CD4-positive, alpha-beta memory T cell (primary cell): ENCODE measurements at regions not wholly inside any gene's neighbourhood (a gene's known extent, or its start where the extent isn't known, plus 50 kb on each side); places are given as distances from the start of the nearest gene placed in this dataset.

ENCODE experiments used
- CTCF ChIA-PET: fragments of 350-600 bp; sonication (Branson Sonifier 250); formaldehyde crosslinking; loops from one replicate; lab custom pipeline; 2021; ENCODE audit warnings: inconsistent platforms; ENCODE audit not compliant: partially characterized antibody; lab: Charles Lee
- POLR2A ChIA-PET: fragments of 350-600 bp; sonication (Branson Sonifier 250); formaldehyde crosslinking; loops from one replicate; lab custom pipeline; 2021; ENCODE audit not compliant: partially characterized antibody; lab: Charles Lee
- DNase-seq, 5 donors: peaks; one replicate each; pipeline versions ENCODE4 v3.0.0 to v3.0.0-alpha.2; 2020 to 2022; ENCODE audit warnings: mixed read lengths in 1 of 5
- H3K27ac ChIP-seq: one replicate; pipeline ENCODE4 v1.7.0; 2013; ENCODE audit warnings: low read depth, low read length
- H3K27me3 ChIP-seq: 2 replicates; pipeline ENCODE4 v1.7.0; 2013; ENCODE audit warnings: mild to moderate bottlenecking, low read length, moderate library complexity; ENCODE audit not compliant: insufficient read depth
- H3K36me3 ChIP-seq: 2 replicates; pipeline ENCODE4 v1.7.0; 2013; ENCODE audit warnings: mild to moderate bottlenecking, low read length, moderate library complexity; ENCODE audit not compliant: insufficient read depth
- H3K4me1 ChIP-seq: 2 replicates; pipeline ENCODE4 v1.7.0; 2013; ENCODE audit warnings: mild to moderate bottlenecking, low read length, moderate library complexity; ENCODE audit not compliant: insufficient read depth
- H3K4me3 ChIP-seq, 2 donors: one replicate each; pipeline ENCODE4 v1.7.0; 2013; ENCODE audit warnings: low read length in 2 of 2, mild to moderate bottlenecking in 1 of 2
- H3K9me3 ChIP-seq, 2 donors: one replicate each; pipeline ENCODE4 v1.7.0; 2013; ENCODE audit warnings: low read length in 2 of 2, control low read depth in 1 of 2; ENCODE audit not compliant: control insufficient read depth in 1 of 2
- H3K27ac Mint-ChIP-seq, 7 donors: one replicate each; pipeline ENCODE4 v1.8.0; 2020 to 2021; ENCODE audit warnings: mixed read lengths in 7 of 7, mild to moderate bottlenecking in 6 of 7, inconsistent platforms in 3 of 7, moderate library complexity in 3 of 7
- H3K27me3 Mint-ChIP-seq, 2 donors: one replicate each; pipeline ENCODE4 v1.8.0; 2020 to 2021; ENCODE audit warnings: mixed read lengths in 2 of 2
- H3K36me3 Mint-ChIP-seq, 2 donors: one replicate each; pipeline ENCODE4 v1.8.0; 2020 to 2021; ENCODE audit warnings: mixed read lengths in 2 of 2, inconsistent platforms in 1 of 2, mild to moderate bottlenecking in 1 of 2
- H3K4me1 Mint-ChIP-seq, 4 donors: one replicate each; pipeline ENCODE4 v1.8.0; 2020 to 2021; ENCODE audit warnings: mixed read lengths in 4 of 4, mild to moderate bottlenecking in 1 of 4
- H3K4me3 Mint-ChIP-seq, 8 donors: one replicate each; pipeline ENCODE4 v1.8.0; 2020 to 2021; ENCODE audit warnings: mixed read lengths in 8 of 8, mild to moderate bottlenecking in 7 of 8, moderate library complexity in 6 of 8, inconsistent platforms in 3 of 8
- H3K9me3 Mint-ChIP-seq, 8 donors: one replicate each; pipeline ENCODE4 v1.8.0; 2020 to 2021; ENCODE audit warnings: mixed read lengths in 8 of 8, mild to moderate bottlenecking in 5 of 8, inconsistent platforms in 3 of 8, moderate library complexity in 1 of 8
- intact Hi-C: fragments of 100-400 bp; cut with micrococcal nuclease; formaldehyde crosslinking; loops from one replicate; pipeline ENCODE4 v1.15.1; 2023

GRCh38 chr4:163665521-163666331 is 171.2 kb downstream of the TMA16 start:
- Histone ChIP-seq H3K4me3 (no peak overlapping the region), H3K4me1 (peaks cover 48% of the 10 kb centered on the region), H3K36me3 (no peaks in the 10 kb centered on the region), H3K27me3 (no peaks in the 10 kb centered on the region), H3K27ac (no peak overlapping the region), H3K9me3 (no peaks in the 10 kb centered on the region)
- intact Hi-C loops: loop anchor here (5.0 kb wide), 2 partner anchors 108 to 1067 kb away; no protein-coding TSS in a partner anchor
- Mint-ChIP-seq H3K27me3 (no peaks in the 10 kb centered on the region), H3K9me3 (peaks cover 0 to 3% (median 0%) of the 10 kb centered on the region in 8 donors), H3K27ac (peak overlapping the region; percentile 19 to 91 (median 87)), H3K36me3 (peaks cover 2 to 6% of the 10 kb centered on the region in 2 donors), H3K4me3 (peak overlapping the region in 4 of 8 donors; percentile 62 to 88 (median 76)), H3K4me1 (peaks cover 41 to 62% (median 52%) of the 10 kb centered on the region in 4 donors)
- POLR2A ChIA-PET: interaction anchor here (1.0 to 1.2 kb wide), 3 partner anchors 9 to 115 kb away, joined by 3 to 5 read pairs (median 4); no protein-coding TSS in a partner anchor
- no peak for DNase-seq
- CTCF ChIA-PET: interaction anchor here (1.2 to 9.6 kb wide), 5 partner anchors 11 to 114 kb away, joined by 4 to 144 read pairs (median 8); no protein-coding TSS in a partner anchor

- Mint-ChIP-seq H3K9me3 (peaks cover 0 to 3% (median 0%) of the 10 kb centered on the region in 8 donors), H3K4me3 (peak overlapping the region; percentile 15 to 88 (median 68)), H3K27ac (peak overlapping the region; percentile 19 to 91 (median 87)), H3K27me3 (no peaks in the 10 kb centered on the region), H3K36me3 (peaks cover 2 to 6% of the 10 kb centered on the region in 2 donors), H3K4me1 (peaks cover 43 to 69% (median 57%) of the 10 kb centered on the region in 4 donors)
- Histone ChIP-seq H3K4me1 (peaks cover 53% of the 10 kb centered on the region), H3K27ac (no peak overlapping the region), H3K27me3 (no peaks in the 10 kb centered on the region), H3K9me3 (no peaks in the 10 kb centered on the region), H3K4me3 (no peak overlapping the region), H3K36me3 (no peaks in the 10 kb centered on the region)
- DNase-seq: peak in 2 of 5 donors; percentile 6 to 13
- intact Hi-C loops: loop anchor here (5.0 kb wide), 2 partner anchors 109 to 1066 kb away; no protein-coding TSS in a partner anchor
- ChIA-PET CTCF (interaction anchor here (1.2 to 9.6 kb wide), 4 partner anchors 10 to 114 kb away, joined by 4 to 144 read pairs (median 8); no protein-coding TSS in a partner anchor), POLR2A (interaction anchor here (1.0 to 1.2 kb wide), 3 partner anchors 8 to 116 kb away, joined by 3 to 5 read pairs (median 4); no protein-coding TSS in a partner anchor)
Measured at GRCh38 chr4:163666332-163666873, 171.9 kb downstream of the TMA16 start.

- no peak overlapping the region for H3K27ac ChIP-seq
- H3K4me1 Mint-ChIP-seq: peaks cover 18 to 40% (median 24%) of the 10 kb centered on the region in 4 donors
- ChIA-PET CTCF (interaction anchor here (0.5 to 15.2 kb wide), 5 partner anchors 8 to 161 kb away, joined by 3 to 633 read pairs (median 5); no protein-coding TSS in a partner anchor), POLR2A (interaction anchor here (1.0 kb wide), 1 partner anchor 115 kb away, joined by 3 read pairs; no protein-coding TSS in a partner anchor)
- no peaks in the 10 kb centered on the region for H3K27me3 Mint-ChIP-seq
- no peak overlapping the region for H3K4me3 ChIP-seq
- H3K36me3 Mint-ChIP-seq: peaks cover 0 to 3% of the 10 kb centered on the region in 2 donors
- DNase-seq: no peak
- peak overlapping the region in 2 of 7 donors; percentile 68 to 70 for H3K27ac Mint-ChIP-seq
- H3K36me3 ChIP-seq: no peaks in the 10 kb centered on the region
- no peaks in the 10 kb centered on the region for H3K27me3 ChIP-seq
- intact Hi-C loops: loop anchor here (5.0 to 10.0 kb wide), 2 partner anchors 225 to 508 kb away; partner anchors contain the start of gene NAF1
- H3K9me3 Mint-ChIP-seq: peaks cover 0 to 3% (median 0%) of the 10 kb centered on the region in 8 donors
- no peak overlapping the region for H3K4me3 Mint-ChIP-seq
- no peaks in the 10 kb centered on the region for H3K9me3 ChIP-seq
- peaks cover 5% of the 10 kb centered on the region for H3K4me1 ChIP-seq
Measured at GRCh38 chr4:163672751-163673150, 178.3 kb downstream of the TMA16 start.

GRCh38 chr4:163673848-163674697 is 179.6 kb downstream of the TMA16 start:
- Mint-ChIP-seq H3K4me1 (peaks cover 10 to 31% (median 15%) of the 10 kb centered on the region in 4 donors), H3K27ac (no peak overlapping the region), H3K27me3 (no peaks in the 10 kb centered on the region), H3K4me3 (no peak overlapping the region), H3K9me3 (peaks cover 0 to 1% (median 0%) of the 10 kb centered on the region in 8 donors), H3K36me3 (peaks cover 0 to 3% of the 10 kb centered on the region in 2 donors)
- H3K27ac ChIP-seq: no peak overlapping the region
- intact Hi-C loops: loop anchor here (5.0 to 10.0 kb wide), 2 partner anchors 223 to 509 kb away; partner anchors contain the start of gene NAF1
- H3K4me3 ChIP-seq: no peak overlapping the region
- DNase-seq: no peak
- ChIA-PET CTCF (interaction anchor here (1.1 to 15.2 kb wide), 5 partner anchors 10 to 132 kb away, joined by 3 to 633 read pairs (median 3); no protein-coding TSS in a partner anchor), POLR2A (interaction anchor here (0.9 kb wide), 1 partner anchor 8 kb away, joined by 3 read pairs; no protein-coding TSS in a partner anchor)
- H3K36me3 ChIP-seq: no peaks in the 10 kb centered on the region
- H3K4me1 ChIP-seq: peaks cover 5% of the 10 kb centered on the region
- no peaks in the 10 kb centered on the region for H3K27me3 ChIP-seq
- no peaks in the 10 kb centered on the region for H3K9me3 ChIP-seq

- POLR2A ChIA-PET: no interaction called here
- Histone ChIP-seq H3K4me3 (no peak overlapping the region), H3K9me3 (no peaks in the 10 kb centered on the region), H3K27me3 (no peaks in the 10 kb centered on the region), H3K27ac (no peak overlapping the region), H3K36me3 (no peaks in the 10 kb centered on the region), H3K4me1 (no peaks in the 10 kb centered on the region)
- H3K4me3 Mint-ChIP-seq: no peak overlapping the region
- no peaks in the 10 kb centered on the region for H3K36me3 Mint-ChIP-seq
- H3K4me1 Mint-ChIP-seq: peaks cover 1 to 9% (median 5%) of the 10 kb centered on the region in 4 donors
- peak overlapping the region in 1 of 7 donors; percentile 27 for H3K27ac Mint-ChIP-seq
- intact Hi-C loops: loop anchor here (10.0 kb wide), 1 partner anchor 514 kb away; the partner anchor contains the start of gene NAF1
- CTCF ChIA-PET: interaction anchor here (1.3 to 15.2 kb wide), 4 partner anchors 10 to 127 kb away, joined by 4 to 633 read pairs (median 14); no protein-coding TSS in a partner anchor
- H3K9me3 Mint-ChIP-seq: no peaks in the 10 kb centered on the region
- DNase-seq: no peak
- H3K27me3 Mint-ChIP-seq: peaks cover 2 to 4% of the 10 kb centered on the region in 2 donors
Measured at GRCh38 chr4:163679189-163679588, 184.7 kb downstream of the TMA16 start.
